ENCODE measurements at regions not wholly inside any gene's neighbourhood (a gene's known extent, or its start where the extent isn't known, plus 50 kb on each side); places are given as distances from the start of the nearest gene placed in this dataset.

- no peaks in the 10 kb centered on the region for H3K36me3 Mint-ChIP-seq (ENCODE audit: low read depth, unreplicated experiment)
- no peak overlapping the region for H3K27ac Mint-ChIP-seq (ENCODE audit: unreplicated experiment)
- no peak for TF ChIP-seq CTCF (IDR thresholded peaks at IDR 0.05; ENCODE audit: unreplicated experiment)
- H3K27me3 Mint-ChIP-seq (ENCODE audit: unreplicated experiment): no peaks in the 10 kb centered on the region
- DNase-seq (ENCODE audit: low spot score): no peak
- H3K9me3 Mint-ChIP-seq (ENCODE audit: unreplicated experiment): no peaks in the 10 kb centered on the region
- no peaks in the 10 kb centered on the region for H3K4me1 Mint-ChIP-seq (ENCODE audit: unreplicated experiment)
- H3K4me3 Mint-ChIP-seq (ENCODE audit: unreplicated experiment): no peak overlapping the region
These were observed 431.7 kb upstream of the PSMD7 start for GRCh38 chr16:73864868-73865267.

GRCh38 chr16:73858326-73858725 lies 438.3 kb upstream of the PSMD7 start:
- H3K4me3 Mint-ChIP-seq (ENCODE audit: unreplicated experiment): no peak overlapping the region
- no peak for TF ChIP-seq CTCF (IDR thresholded peaks at IDR 0.05; ENCODE audit: unreplicated experiment)
- no peaks in the 10 kb centered on the region for H3K36me3 Mint-ChIP-seq (ENCODE audit: low read depth, unreplicated experiment)
- no peaks in the 10 kb centered on the region for H3K27me3 Mint-ChIP-seq (ENCODE audit: unreplicated experiment)
- H3K4me1 Mint-ChIP-seq (ENCODE audit: unreplicated experiment): no peaks in the 10 kb centered on the region
- H3K9me3 Mint-ChIP-seq (ENCODE audit: unreplicated experiment): no peaks in the 10 kb centered on the region
- no peak for DNase-seq (ENCODE audit: low spot score)
- H3K27ac Mint-ChIP-seq (ENCODE audit: unreplicated experiment): no peak overlapping the region

DNA sequence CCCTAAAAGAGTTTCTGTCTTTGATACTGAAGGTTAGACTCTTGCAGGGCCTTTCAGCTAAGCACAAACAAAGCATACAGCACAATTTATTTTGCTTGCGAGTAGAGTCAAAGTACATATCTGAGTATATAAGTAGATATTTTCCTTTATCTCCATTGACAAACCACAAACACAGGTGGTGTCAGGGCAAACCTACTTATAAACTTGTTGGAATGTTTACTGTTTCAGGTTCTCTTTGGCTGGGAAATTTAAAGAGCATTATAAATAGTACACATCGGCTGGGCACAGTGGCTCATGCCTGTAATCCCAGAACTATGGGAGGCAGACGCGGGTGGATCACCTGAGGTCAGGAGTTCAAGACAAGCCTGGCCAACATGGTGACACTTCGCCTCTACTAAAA lies 442.6 kb upstream of the PSMD7 start:
- Mint-ChIP-seq H3K27me3 (ENCODE audit: unreplicated experiment) (no peaks in the 10 kb centered on the region), H3K9me3 (ENCODE audit: unreplicated experiment) (no peaks in the 10 kb centered on the region), H3K4me1 (ENCODE audit: unreplicated experiment) (no peaks in the 10 kb centered on the region), H3K4me3 (ENCODE audit: unreplicated experiment) (no peak overlapping the region), H3K27ac (ENCODE audit: unreplicated experiment) (no peak overlapping the region), H3K36me3 (ENCODE audit: low read depth, unreplicated experiment) (no peaks in the 10 kb centered on the region)
- TF ChIP-seq CTCF (IDR thresholded peaks at IDR 0.05; ENCODE audit: unreplicated experiment): no peak
- DNase-seq (ENCODE audit: low spot score): no peak

GRCh38 chr16:73852561-73852960 lies 444.1 kb upstream of the PSMD7 start:
- Mint-ChIP-seq H3K9me3 (ENCODE audit: unreplicated experiment) (no peaks in the 10 kb centered on the region), H3K4me1 (ENCODE audit: unreplicated experiment) (no peaks in the 10 kb centered on the region), H3K36me3 (ENCODE audit: low read depth, unreplicated experiment) (no peaks in the 10 kb centered on the region), H3K27me3 (ENCODE audit: unreplicated experiment) (no peaks in the 10 kb centered on the region), H3K27ac (ENCODE audit: unreplicated experiment) (no peak overlapping the region), H3K4me3 (ENCODE audit: unreplicated experiment) (no peak overlapping the region)
- no peak for DNase-seq (ENCODE audit: low spot score)
- no peak for TF ChIP-seq CTCF (IDR thresholded peaks at IDR 0.05; ENCODE audit: unreplicated experiment)

DNA sequence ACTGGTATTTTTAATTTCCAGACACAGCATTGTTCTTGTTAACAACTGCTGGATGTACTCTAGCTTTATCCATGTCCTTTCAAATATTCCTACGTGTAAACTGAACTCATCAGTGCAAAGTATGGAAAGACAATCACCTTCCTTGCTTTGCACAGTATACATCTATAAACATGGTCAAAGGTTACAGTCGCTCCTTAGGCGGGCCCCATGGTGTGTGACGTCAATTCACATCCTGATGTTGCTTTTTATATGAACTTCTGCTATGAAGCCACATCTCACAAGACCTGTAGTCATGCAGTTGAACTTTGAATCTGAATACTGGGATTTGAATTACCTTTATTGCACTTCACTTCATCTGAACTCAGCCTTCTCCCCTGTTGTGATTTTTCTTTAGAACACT lies 447.6 kb upstream of the PSMD7 start:
- Mint-ChIP-seq H3K27me3 (ENCODE audit: unreplicated experiment) (no peaks in the 10 kb centered on the region), H3K4me3 (ENCODE audit: unreplicated experiment) (no peak overlapping the region), H3K27ac (ENCODE audit: unreplicated experiment) (no peak overlapping the region), H3K4me1 (ENCODE audit: unreplicated experiment) (no peaks in the 10 kb centered on the region), H3K9me3 (ENCODE audit: unreplicated experiment) (no peaks in the 10 kb centered on the region), H3K36me3 (ENCODE audit: low read depth, unreplicated experiment) (no peaks in the 10 kb centered on the region)
- TF ChIP-seq CTCF (IDR thresholded peaks at IDR 0.05; ENCODE audit: unreplicated experiment): no peak
- DNase-seq (ENCODE audit: low spot score): no peak
